NCI-H2196 (cell line): ENCODE measurements at regions not wholly inside any gene's neighbourhood (a gene's known extent, or its start where the extent isn't known, plus 50 kb on each side); places are given as distances from the start of the nearest gene placed in this dataset.
"Not testable (repeated sequence)": the region's sequence is repeated elsewhere in the genome, so short reads cannot be mapped to it uniquely, and the experiment has no call there.

Experiments
- DNase-seq: peaks from one replicate; lab custom pipeline; 2025; ENCODE audit not compliant: unreplicated experiment; lab: John Stamatoyannopoulos, UW

GRCh38 chr3:177356113-177356512 lies 158.8 kb upstream of the TBL1XR1 start:
- DNase-seq: no peak

GRCh38 chr3:177356952-177357351 lies 159.7 kb upstream of the TBL1XR1 start:
- no peak for DNase-seq

- peak; percentile 66 for DNase-seq
Observed at GRCh38 chr3:177357352-177358090, 160.2 kb upstream of the TBL1XR1 start.

GRCh38 chr3:177358091-177358976 lies 161.1 kb upstream of the TBL1XR1 start:
- DNase-seq: peak; percentile 96

- peak; percentile 69 for DNase-seq
Observed at GRCh38 chr3:177358977-177359592, 161.8 kb upstream of the TBL1XR1 start.

GRCh38 chr3:177359593-177360357 lies 162.5 kb upstream of the TBL1XR1 start:
- DNase-seq: peak; percentile 100

GRCh38 chr3:177361081-177361938 lies 164.0 kb upstream of the TBL1XR1 start:
- no peak for DNase-seq

GRCh38 chr3:177362626-177363025 lies 165.3 kb upstream of the TBL1XR1 start:
- DNase-seq: no peak

GRCh38 chr3:177364236-177364635 lies 167.0 kb upstream of the TBL1XR1 start:
- no peak for DNase-seq

- not testable (repeated sequence) for DNase-seq
Observed at GRCh38 chr3:177365294-177365693, 168.0 kb upstream of the TBL1XR1 start.

GRCh38 chr3:177367788-177368187 lies 170.5 kb upstream of the TBL1XR1 start:
- DNase-seq: no peak

- no peak for DNase-seq
Observed at GRCh38 chr3:177370246-177370822, 173.1 kb upstream of the TBL1XR1 start.

GRCh38 chr3:177371146-177371545 lies 173.9 kb upstream of the TBL1XR1 start:
- no peak for DNase-seq

GRCh38 chr3:177371888-177372287 lies 174.6 kb upstream of the TBL1XR1 start:
- no peak for DNase-seq

- DNase-seq: no peak
Observed at GRCh38 chr3:177374323-177374722, 177.0 kb upstream of the TBL1XR1 start.

GRCh38 chr3:177375316-177375715 lies 178.0 kb upstream of the TBL1XR1 start:
- DNase-seq: no peak

GRCh38 chr3:177377166-177377565 lies 179.9 kb upstream of the TBL1XR1 start:
- DNase-seq: no peak

- no peak for DNase-seq
Observed at GRCh38 chr3:177378168-177378567, 180.9 kb upstream of the TBL1XR1 start.

- no peak for DNase-seq
Observed at GRCh38 chr3:177379045-177379444, 181.8 kb upstream of the TBL1XR1 start.

GRCh38 chr3:177381070-177381469 lies 183.8 kb upstream of the TBL1XR1 start:
- no peak for DNase-seq
